Smooth muscle cell (in vitro differentiated cells): ENCODE measurements at regions not wholly inside any gene's neighbourhood (a gene's known extent, or its start where the extent isn't known, plus 50 kb on each side); places are given as distances from the start of the nearest gene placed in this dataset.
A peak's percentile ranks its signal among the peaks of the same experiment; 100 is the strongest.

ENCODE experiments used
- DNase-seq: peaks from one replicate; lab custom pipeline; 2025; ENCODE audit not compliant: unreplicated experiment; lab: John Stamatoyannopoulos, UW
- H2AFZ ChIP-seq: fragments of 200-600 bp; sonication (generic); 2 replicates; pipeline ENCODE4 v1.6.0; 2016; ENCODE audit warnings: antibody characterized with exemption, low read depth, mild to moderate bottlenecking
- H3F3A ChIP-seq: fragments of 200-600 bp; sonication (generic); 2 replicates; pipeline ENCODE4 v1.6.0; 2017; ENCODE audit warnings: antibody characterized with exemption, low read depth
- H3K27ac ChIP-seq: fragments of 200-600 bp; sonication (generic); 2 replicates; pipeline ENCODE4 v1.5.1; 2016; ENCODE audit warnings: low read depth, mild to moderate bottlenecking
- H3K27me3 ChIP-seq: fragments of 200-600 bp; sonication (generic); 2 replicates; pipeline ENCODE4 v1.6.1; 2016; ENCODE audit warnings: low read depth, mild to moderate bottlenecking
- H3K36me3 ChIP-seq: fragments of 200-600 bp; sonication (generic); 2 replicates; pipeline ENCODE4 v1.5.1; 2016; ENCODE audit warnings: low read depth
- H3K4me1 ChIP-seq: fragments of 200-600 bp; sonication (generic); 2 replicates; pipeline ENCODE4 v1.5.1; 2016; ENCODE audit warnings: low read depth
- H3K4me2 ChIP-seq: fragments of 200-600 bp; sonication (generic); 2 replicates; pipeline ENCODE4 v1.6.0; 2016; ENCODE audit warnings: mild to moderate bottlenecking
- H3K4me3 ChIP-seq: fragments of 200-600 bp; sonication (generic); 2 replicates; pipeline ENCODE4 v1.5.1; 2016; ENCODE audit warnings: mild to moderate bottlenecking
- H3K79me2 ChIP-seq: fragments of 200-600 bp; sonication (generic); 2 replicates; pipeline ENCODE4 v1.6.0; 2016; ENCODE audit warnings: low read depth, mild to moderate bottlenecking
- H3K9ac ChIP-seq: fragments of 200-600 bp; sonication (generic); 2 replicates; pipeline ENCODE4 v1.6.0; 2016; ENCODE audit warnings: low read depth
- H3K9me3 ChIP-seq: fragments of 200-600 bp; sonication (generic); replicated peaks from 2 replicates; pipeline ENCODE4 v1.5.1; 2016; ENCODE audit warnings: low read depth
- H4K20me1 ChIP-seq: fragments of 200-600 bp; sonication (generic); 2 replicates; pipeline ENCODE4 v1.6.0; 2016; ENCODE audit warnings: low read depth
- CTCF ChIP-seq: fragments of 200-600 bp; sonication (generic); IDR thresholded peaks from 2 replicates; pipeline ENCODE4 v1.5.1; 2017; ENCODE audit warnings: borderline replicate concordance, mild to moderate bottlenecking, antibody characterized with exemption; ENCODE audit not compliant: insufficient read depth, poor library complexity, severe bottlenecking
- WGBS: methylation state at CpG from one replicate; pipeline ENCODE4 v1.1.7; 2016; ENCODE audit warnings: low lambda C conversion rate; 5-methylcytosine and 5-hydroxymethylcytosine counted together

- Histone ChIP-seq H3F3A (peaks cover 25% of the 10 kb centered on the region), H3K4me2 (no peak overlapping the region), H3K4me3 (no peak overlapping the region), H3K9ac (no peak overlapping the region), H3K9me3 (no peaks in the 10 kb centered on the region), H3K36me3 (no peaks in the 10 kb centered on the region), H3K27me3 (no peaks in the 10 kb centered on the region), H3K4me1 (peaks cover 9% of the 10 kb centered on the region), H3K79me2 (no peaks in the 10 kb centered on the region), H4K20me1 (no peaks in the 10 kb centered on the region), H3K27ac (no peak overlapping the region), H2AFZ (no peak overlapping the region)
- TF ChIP-seq CTCF: no peak
- no peak for DNase-seq
- 62% methylated on average over 1 of the region's 1 CpG for WGBS
These were observed 169.5 kb upstream of the S1PR3 start for GRCh38 chr9:88821746-88822106.

- Histone ChIP-seq H3K36me3 (no peaks in the 10 kb centered on the region), H3K79me2 (no peaks in the 10 kb centered on the region), H3K4me3 (no peak overlapping the region), H3K9ac (no peak overlapping the region), H4K20me1 (no peaks in the 10 kb centered on the region), H3K27ac (no peak overlapping the region), H3K9me3 (no peaks in the 10 kb centered on the region), H3K4me1 (no peaks in the 10 kb centered on the region), H3K27me3 (no peaks in the 10 kb centered on the region), H2AFZ (no peak overlapping the region), H3F3A (peaks cover 11% of the 10 kb centered on the region), H3K4me2 (no peak overlapping the region)
- DNase-seq: no peak
- TF ChIP-seq CTCF: no peak
- WGBS: 95% methylated on average over 4 of the region's 4 CpGs
These were observed 166.6 kb upstream of the S1PR3 start for GRCh38 chr9:88824711-88825110.

- Histone ChIP-seq H3F3A (no peaks in the 10 kb centered on the region), H3K9ac (no peak overlapping the region), H3K9me3 (no peaks in the 10 kb centered on the region), H3K27me3 (no peaks in the 10 kb centered on the region), H2AFZ (no peak overlapping the region), H4K20me1 (no peaks in the 10 kb centered on the region), H3K4me1 (no peaks in the 10 kb centered on the region), H3K27ac (no peak overlapping the region), H3K4me2 (no peak overlapping the region), H3K4me3 (no peak overlapping the region), H3K79me2 (no peaks in the 10 kb centered on the region), H3K36me3 (no peaks in the 10 kb centered on the region)
- no peak for DNase-seq
- WGBS: 75% methylated on average over 1 of the region's 1 CpG
- no peak for TF ChIP-seq CTCF
These were observed 165.1 kb upstream of the S1PR3 start for GRCh38 chr9:88826181-88826580.

- no peaks in the 10 kb centered on the region for H3K9me3 ChIP-seq
- no peak overlapping the region for H3K4me2 ChIP-seq
- no peak overlapping the region for H3K9ac ChIP-seq
- H3K27ac ChIP-seq: peak overlapping the region; percentile 36
- H3K4me3 ChIP-seq: no peak overlapping the region
- no peak for TF ChIP-seq CTCF
- H3K27me3 ChIP-seq: no peaks in the 10 kb centered on the region
- H3F3A ChIP-seq: no peaks in the 10 kb centered on the region
- no peaks in the 10 kb centered on the region for H4K20me1 ChIP-seq
- no peaks in the 10 kb centered on the region for H3K79me2 ChIP-seq
- no peak for DNase-seq
- peaks cover under 1% of the 10 kb centered on the region for H3K4me1 ChIP-seq
- no peaks in the 10 kb centered on the region for H3K36me3 ChIP-seq
- WGBS: 63% methylated on average over 1 of the region's 1 CpG
- no peak overlapping the region for H2AFZ ChIP-seq
These were observed 164.5 kb upstream of the S1PR3 start for GRCh38 chr9:88826771-88827181.
